Type B pancreatic cell (in vitro differentiated cells): ENCODE measurements at regions not wholly inside any gene's neighbourhood (a gene's known extent, or its start where the extent isn't known, plus 50 kb on each side); places are given as distances from the start of the nearest gene placed in this dataset.

Experiments
- DNase-seq: peaks from one replicate; pipeline ENCODE4 v3.0.0; 2021; ENCODE audit warnings: mixed read lengths; ENCODE audit not compliant: unreplicated experiment; ENCODE audit errors: extremely low spot score
- H3K27ac Mint-ChIP-seq: 2 replicates; pipeline ENCODE4 v1.8.0; 2021; ENCODE audit warnings: mild to moderate bottlenecking, mixed read lengths
- H3K27me3 Mint-ChIP-seq: 2 replicates; pipeline ENCODE4 v1.8.0; 2021; ENCODE audit warnings: mixed read lengths
- H3K36me3 Mint-ChIP-seq: 2 replicates; pipeline ENCODE4 v1.8.0; 2021; ENCODE audit warnings: mixed read lengths
- H3K4me1 Mint-ChIP-seq: one replicate; pipeline ENCODE4 v1.8.0; 2021; ENCODE audit warnings: mixed read lengths; ENCODE audit not compliant: unreplicated experiment
- H3K4me3 Mint-ChIP-seq: 2 replicates; pipeline ENCODE4 v1.8.0; 2021; ENCODE audit warnings: mild to moderate bottlenecking, mixed read lengths
- H3K9me3 Mint-ChIP-seq: 2 replicates; pipeline ENCODE4 v1.8.0; 2021; ENCODE audit warnings: mixed read lengths
- TF ChIP-seq, protein P1 (sequence below): fragments of 200-600 bp; sonication (generic); conservative IDR thresholded peaks from 2 replicates; pipeline ENCODE4 v1.5.0; 2021; ENCODE audit warnings: antibody characterized with exemption, mild to moderate bottlenecking

DNA sequence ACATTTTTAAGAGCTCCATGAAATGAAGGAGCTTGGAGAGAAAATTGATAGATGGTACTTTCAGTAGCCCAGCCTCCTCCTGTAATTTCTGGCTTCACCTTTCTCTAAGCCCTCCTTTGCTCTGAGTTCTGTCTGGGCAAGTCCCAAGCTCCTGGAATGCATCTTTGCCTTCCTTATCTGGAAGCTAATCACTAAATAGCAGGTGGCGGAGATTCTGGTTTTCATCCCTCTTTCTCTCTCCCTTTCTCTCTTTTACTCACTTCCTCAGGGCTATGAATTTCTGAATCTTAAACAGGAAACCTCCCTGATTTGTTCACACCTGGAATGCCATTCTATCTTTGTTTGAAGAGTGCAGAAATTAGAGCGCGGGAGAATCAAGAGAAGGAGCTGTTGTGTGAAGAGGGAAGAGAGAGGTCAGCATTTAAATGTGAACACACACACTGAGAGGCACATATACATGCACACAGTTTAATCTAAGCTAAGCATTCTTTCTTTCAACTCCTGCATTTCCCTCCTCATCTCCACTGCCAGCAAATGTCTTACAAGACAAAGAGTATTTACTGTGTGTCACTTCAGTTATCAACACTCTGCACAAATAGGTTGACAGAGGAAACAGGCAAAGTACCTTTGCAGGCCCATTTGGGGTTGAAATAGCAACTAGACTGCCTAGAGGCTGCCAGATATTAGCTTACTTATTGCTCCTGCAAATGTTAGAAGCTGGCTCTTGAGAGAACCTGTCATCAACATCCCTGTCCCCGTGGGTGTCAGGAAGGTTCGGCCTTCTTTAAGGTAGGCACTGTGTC is 199.4 kb upstream of the CAMK1G start:
- Mint-ChIP-seq H3K4me1 (peaks cover 27% of the 10 kb centered on the region), H3K27ac (peak overlapping the region; percentile 87)
- no peak for DNase-seq

DNA sequence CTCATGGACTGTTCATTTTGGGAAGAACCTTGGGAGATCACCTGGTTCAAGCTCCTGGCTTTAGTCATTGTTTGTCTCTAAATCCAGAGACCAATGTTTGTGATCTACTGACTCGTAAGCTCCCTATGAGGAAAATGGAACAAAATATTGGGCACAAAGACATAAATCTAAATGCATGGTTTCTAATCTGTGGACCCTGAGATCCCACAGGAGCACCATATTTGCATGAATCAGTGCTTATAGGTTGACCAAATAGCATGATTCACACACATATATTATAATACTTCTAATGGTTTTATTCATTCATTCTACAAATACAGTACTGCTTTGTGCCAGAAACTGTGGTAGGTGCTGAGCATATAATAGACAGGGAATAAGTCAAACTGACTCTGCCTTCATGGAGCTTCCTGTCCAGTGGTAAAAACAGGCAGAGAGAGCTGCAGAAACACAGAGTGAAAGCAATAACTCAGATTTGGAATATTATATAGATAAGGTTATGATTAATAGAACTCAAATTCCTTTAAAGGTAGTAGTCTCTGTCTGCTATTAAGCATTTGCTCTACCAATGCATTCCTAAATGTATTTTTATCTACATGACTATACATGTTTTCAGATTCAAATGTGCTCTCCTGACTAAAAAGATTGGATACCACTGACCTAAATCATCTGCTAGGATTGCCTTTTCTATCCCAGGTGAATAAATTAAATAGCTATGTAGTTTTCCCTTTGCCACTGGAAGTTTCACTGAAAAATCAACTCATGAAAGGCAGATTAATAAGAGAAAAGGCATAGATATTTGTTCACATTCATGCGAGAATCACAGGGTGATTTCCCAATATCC is 198.6 kb upstream of the CAMK1G start:
- Mint-ChIP-seq H3K27me3 (no peaks in the 10 kb centered on the region), H3K4me3 (no peak overlapping the region), H3K4me1 (peaks cover 30% of the 10 kb centered on the region), H3K9me3 (peaks cover 9% of the 10 kb centered on the region), H3K36me3 (no peaks in the 10 kb centered on the region), H3K27ac (peak overlapping the region; percentile 87)
- no peak for DNase-seq
- TF ChIP-seq, protein P1, sequence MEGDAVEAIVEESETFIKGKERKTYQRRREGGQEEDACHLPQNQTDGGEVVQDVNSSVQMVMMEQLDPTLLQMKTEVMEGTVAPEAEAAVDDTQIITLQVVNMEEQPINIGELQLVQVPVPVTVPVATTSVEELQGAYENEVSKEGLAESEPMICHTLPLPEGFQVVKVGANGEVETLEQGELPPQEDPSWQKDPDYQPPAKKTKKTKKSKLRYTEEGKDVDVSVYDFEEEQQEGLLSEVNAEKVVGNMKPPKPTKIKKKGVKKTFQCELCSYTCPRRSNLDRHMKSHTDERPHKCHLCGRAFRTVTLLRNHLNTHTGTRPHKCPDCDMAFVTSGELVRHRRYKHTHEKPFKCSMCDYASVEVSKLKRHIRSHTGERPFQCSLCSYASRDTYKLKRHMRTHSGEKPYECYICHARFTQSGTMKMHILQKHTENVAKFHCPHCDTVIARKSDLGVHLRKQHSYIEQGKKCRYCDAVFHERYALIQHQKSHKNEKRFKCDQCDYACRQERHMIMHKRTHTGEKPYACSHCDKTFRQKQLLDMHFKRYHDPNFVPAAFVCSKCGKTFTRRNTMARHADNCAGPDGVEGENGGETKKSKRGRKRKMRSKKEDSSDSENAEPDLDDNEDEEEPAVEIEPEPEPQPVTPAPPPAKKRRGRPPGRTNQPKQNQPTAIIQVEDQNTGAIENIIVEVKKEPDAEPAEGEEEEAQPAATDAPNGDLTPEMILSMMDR, result no peak

More for the DNA sequence above, 199.4 kb upstream of the CAMK1G start:
- TF ChIP-seq, protein P1, result no peak
- peaks cover 4% of the 10 kb centered on the region for H3K9me3 Mint-ChIP-seq
- peak overlapping the region; percentile 27 for H3K4me3 Mint-ChIP-seq
- H3K27me3 Mint-ChIP-seq, result no peaks in the 10 kb centered on the region
- H3K36me3 Mint-ChIP-seq, result no peaks in the 10 kb centered on the region

GRCh38 chr1:209386156-209386555 is 197.4 kb upstream of the CAMK1G start:
- no peaks in the 10 kb centered on the region for H3K27me3 Mint-ChIP-seq
- H3K4me3 Mint-ChIP-seq, result no peak overlapping the region
- no peak for DNase-seq
- H3K9me3 Mint-ChIP-seq, result peaks cover 9% of the 10 kb centered on the region
- H3K27ac Mint-ChIP-seq, result no peak overlapping the region
- TF ChIP-seq, protein P1, result no peak
- peaks cover 30% of the 10 kb centered on the region for H3K4me1 Mint-ChIP-seq
- H3K36me3 Mint-ChIP-seq, result no peaks in the 10 kb centered on the region

- H3K4me1 Mint-ChIP-seq, result peaks cover 33% of the 10 kb centered on the region
- no peaks in the 10 kb centered on the region for H3K36me3 Mint-ChIP-seq
- peaks cover 9% of the 10 kb centered on the region for H3K9me3 Mint-ChIP-seq
These were observed 196.1 kb upstream of the CAMK1G start for GRCh38 chr1:209387271-209387968.

DNA sequence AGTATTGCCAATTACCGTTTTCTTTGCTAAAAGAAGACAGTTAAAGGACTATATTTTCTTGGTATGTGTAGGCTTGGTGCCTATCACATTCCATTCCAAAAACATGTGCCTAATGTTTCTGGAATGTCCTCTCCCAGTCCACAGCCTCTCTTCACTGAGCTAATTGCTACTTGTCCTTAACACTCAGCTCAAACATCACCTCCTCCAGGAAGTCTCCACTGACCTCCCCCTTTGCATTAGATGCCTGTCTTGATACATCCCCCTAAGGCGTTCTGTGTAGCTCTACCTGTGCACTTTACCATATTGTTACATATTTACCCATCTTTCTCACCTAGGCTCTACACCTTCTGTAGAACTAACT is 195.6 kb upstream of the CAMK1G start:
- no peak overlapping the region for H3K27ac Mint-ChIP-seq
- peaks cover 9% of the 10 kb centered on the region for H3K9me3 Mint-ChIP-seq
- DNase-seq, result no peak
- H3K27me3 Mint-ChIP-seq, result no peaks in the 10 kb centered on the region
- H3K4me3 Mint-ChIP-seq, result peak overlapping the region; percentile 6
- TF ChIP-seq, protein P1, result no peak
- peaks cover 29% of the 10 kb centered on the region for H3K4me1 Mint-ChIP-seq
- no peaks in the 10 kb centered on the region for H3K36me3 Mint-ChIP-seq

More at GRCh38 chr1:209387271-209387968, 196.1 kb upstream of the CAMK1G start:
- no peaks in the 10 kb centered on the region for H3K27me3 Mint-ChIP-seq
- TF ChIP-seq, protein P1, result no peak
- DNase-seq, result no peak
- H3K27ac Mint-ChIP-seq, result no peak overlapping the region
- H3K4me3 Mint-ChIP-seq, result no peak overlapping the region
